Endothelial cell of umbilical vein (primary cell): ENCODE measurements at regions not wholly inside any gene's neighbourhood (a gene's known extent, or its start where the extent isn't known, plus 50 kb on each side); places are given as distances from the start of the nearest gene placed in this dataset.

ENCODE experiments used
- BruUV-seq: library from RNA; stranded (reverse); fragments of 400-500 nt; replicated peaks from 2 replicates; lab custom pipeline; 2021; lab: Mats Ljungman, UMichigan
- CTCF ChIA-PET: fragments of 300-600, 350-600 bp; sonication (Branson Sonifier 250); formaldehyde crosslinking; loops from one replicate; lab custom pipeline; 2021; ENCODE audit warnings: antibody characterized with exemption, inconsistent platforms; lab: Charles Lee
- POLR2A ChIA-PET: fragments of 300-600, 350-600 bp; sonication (Branson Sonifier 250); formaldehyde crosslinking; loops from one replicate; lab custom pipeline; 2021; ENCODE audit warnings: antibody characterized with exemption, inconsistent platforms; lab: Charles Lee
- DNase-seq: peaks from one replicate; pipeline ENCODE4 v3.0.0-alpha.2; 2011; ENCODE audit warnings: low read depth, low spot score
- FAIRE-seq: peaks from 2 replicates; lab custom pipeline; 2011; peaks lifted over from hg19 to GRCh38; lab: Jason Lieb, UNC
- H2AFZ ChIP-seq: 2 replicates; pipeline ENCODE4 v1.6.0; 2012; ENCODE audit warnings: low read depth, low read length, control low read depth, inconsistent platforms
- H3K27ac ChIP-seq: 2 replicates; pipeline ENCODE4 v1.5.1; 2011; ENCODE audit warnings: low read depth, mild to moderate bottlenecking, control low read depth, low read length, moderate library complexity; ENCODE audit not compliant: insufficient read depth
- H3K27me3 ChIP-seq, 2 experiments: 2 replicates each; pipeline versions ENCODE4 v1.6.0 to v1.6.1; 2011; ENCODE audit warnings: low read length in 2 of 2, mixed read lengths in 1 of 2; ENCODE audit not compliant: control insufficient read depth in 2 of 2, insufficient read depth in 2 of 2
- H3K36me3 ChIP-seq, 2 experiments: 2 replicates in 1 of 2; 3 replicates in 1 of 2; pipeline ENCODE4 v1.5.1; 2011; ENCODE audit warnings: low read length in 2 of 2, mild to moderate bottlenecking in 1 of 2, moderate library complexity in 1 of 2; ENCODE audit not compliant: control insufficient read depth in 2 of 2, insufficient read depth in 2 of 2; ENCODE audit errors: extremely low read depth in 1 of 2
- H3K4me1 ChIP-seq: 3 replicates; pipeline ENCODE4 v1.5.1; 2011; ENCODE audit warnings: mild to moderate bottlenecking, low read length; ENCODE audit not compliant: control insufficient read depth, insufficient read depth; ENCODE audit errors: extremely low read depth
- H3K4me2 ChIP-seq: 2 replicates; pipeline ENCODE4 v1.6.1; 2011; ENCODE audit warnings: low read length, control low read depth, mixed read lengths; ENCODE audit not compliant: insufficient read depth
- H3K4me3 ChIP-seq, 3 experiments: fragments of 200-600 bp in 1 of 3; sonication (generic), shearing (Covaris generic) in 1 of 3; replicated peaks in 1 of 3; 2 replicates each; pipeline ENCODE4 v1.5.1; 2011 to 2016; ENCODE audit warnings: control low read depth in 3 of 3, low read length in 3 of 3, mild to moderate bottlenecking in 2 of 3, inconsistent platforms in 1 of 3, low read depth in 1 of 3, moderate library complexity in 1 of 3; ENCODE audit not compliant: insufficient read depth in 1 of 3
- H3K79me2 ChIP-seq: 2 replicates; pipeline ENCODE4 v1.6.0; 2012; ENCODE audit warnings: low read length, inconsistent platforms; ENCODE audit not compliant: control insufficient read depth, insufficient read depth
- H3K9ac ChIP-seq: replicated peaks from 2 replicates; pipeline ENCODE3; 2011; ENCODE audit warnings: low read length, control low read depth; ENCODE audit not compliant: insufficient read depth; ENCODE audit errors: extremely low read depth
- H3K9me1 ChIP-seq: replicated peaks from 3 replicates; pipeline ENCODE4 v1.6.0; 2011; ENCODE audit warnings: mild to moderate bottlenecking, low read length; ENCODE audit not compliant: control insufficient read depth, insufficient read depth; ENCODE audit errors: extremely low read depth
- H3K9me3 ChIP-seq: replicated peaks from 2 replicates; pipeline ENCODE4 v1.5.1; 2012; ENCODE audit warnings: low read length, inconsistent platforms; ENCODE audit not compliant: control insufficient read depth, insufficient read depth
- H4K20me1 ChIP-seq: replicated peaks from 2 replicates; pipeline ENCODE3; 2011; ENCODE audit warnings: mild to moderate bottlenecking, low read length; ENCODE audit not compliant: control insufficient read depth, insufficient read depth; ENCODE audit errors: extremely low read depth
- EZH2 ChIP-seq: IDR thresholded peaks from 2 replicates; pipeline ENCODE4 v1.6.1; 2012; ENCODE audit warnings: borderline replicate concordance, low read depth, mild to moderate bottlenecking, moderate library complexity, low read length, inconsistent platforms; ENCODE audit not compliant: severe bottlenecking
- GATA2 ChIP-seq: IDR thresholded peaks from 2 replicates; pipeline ENCODE4 v1.7.0; 2011; ENCODE audit warnings: low read depth, mild to moderate bottlenecking, moderate library complexity, mixed read lengths, low read length; ENCODE audit not compliant: insufficient read length, insufficient read depth
- JUN ChIP-seq: IDR thresholded peaks from 2 replicates; pipeline ENCODE4 v1.6.1; 2011; ENCODE audit warnings: borderline replicate concordance, low read depth; ENCODE audit not compliant: insufficient read length, insufficient read depth
- MAX ChIP-seq: IDR thresholded peaks from 2 replicates; pipeline ENCODE4 v1.6.1; 2011; ENCODE audit not compliant: insufficient read depth, insufficient read length
- MYC ChIP-seq: IDR thresholded peaks from one replicate; pipeline ENCODE4 v1.6.1; 2011; ENCODE audit warnings: mild to moderate bottlenecking, low read depth, low read length
- POLR2A ChIP-seq: IDR thresholded peaks from 2 replicates; pipeline ENCODE4 v1.6.1; 2012; ENCODE audit warnings: low read depth, mild to moderate bottlenecking, control low read depth, low read length
- POLR2AphosphoS5 ChIP-seq: IDR thresholded peaks from 2 replicates; pipeline ENCODE4 v1.6.1; 2012; ENCODE audit warnings: low read depth, mild to moderate bottlenecking, control low read depth, low read length, moderate library complexity; ENCODE audit not compliant: insufficient read depth
- dilution Hi-C: fragments of 300-500 bp; cut with MboI; formaldehyde crosslinking; loops from one replicate; pipeline ENCODE4 v1.15.0; 2019; ENCODE audit warnings: low sequenced_read_pairs; ENCODE audit not compliant: extremely low pct_ligation_motif_present
- intact Hi-C: fragments of 100-400 bp; cut with micrococcal nuclease; formaldehyde crosslinking; loops from one replicate; pipeline ENCODE4 v1.10.0; 2022

GRCh38 chr3:28577941-28578500 lies 229.4 kb upstream of the AZI2 start:
- Histone ChIP-seq H3K79me2 (no peaks in the 10 kb centered on the region), H3K4me1 (peaks cover 2% of the 10 kb centered on the region), H3K9me3 (no peaks in the 10 kb centered on the region), H4K20me1 (no peaks in the 10 kb centered on the region), H3K9me1 (no peaks in the 10 kb centered on the region), H2AFZ (no peak overlapping the region), H3K9ac (no peak overlapping the region), H3K27ac (no peak overlapping the region), H3K27me3 (peaks cover 26 to 59% of the 10 kb centered on the region in 2 experiments), H3K4me3 (no peak overlapping the region), H3K4me2 (no peak overlapping the region), H3K36me3 (no peaks in the 10 kb centered on the region)
- intact Hi-C loops = no loop called here
- no peak for DNase-seq
- no TSS peak for BruUV-seq
- FAIRE-seq = no peak
- TF ChIP-seq JUN (no peak), POLR2AphosphoS5 (no peak)
- ChIA-PET POLR2A (no interaction called here), CTCF (no interaction called here)
- dilution Hi-C loops = no loop called here

- no peak overlapping the region for H3K4me2 ChIP-seq
- no peak overlapping the region for H3K27ac ChIP-seq
- ChIA-PET POLR2A (no interaction called here), CTCF (no interaction called here)
- no peaks in the 10 kb centered on the region for H3K36me3 ChIP-seq
- no peaks in the 10 kb centered on the region for H3K4me1 ChIP-seq
- H3K9me3 ChIP-seq = no peaks in the 10 kb centered on the region
- H3K79me2 ChIP-seq = no peaks in the 10 kb centered on the region
- TF ChIP-seq EZH2 (no peak), JUN (no peak), GATA2 (no peak), MAX (no peak), MYC (no peak), POLR2A (no peak), POLR2AphosphoS5 (no peak)
- no peaks in the 10 kb centered on the region for H3K9me1 ChIP-seq
- dilution Hi-C loops = no loop called here
- BruUV-seq = no TSS peak
- H3K9ac ChIP-seq = no peak overlapping the region
- H3K4me3 ChIP-seq = no peak overlapping the region
- no peaks in the 10 kb centered on the region for H4K20me1 ChIP-seq
- no peaks in the 10 kb centered on the region for H3K27me3 ChIP-seq
- H2AFZ ChIP-seq = no peak overlapping the region
- no peak for DNase-seq
- no peak for FAIRE-seq
- intact Hi-C loops = no loop called here
Measured at GRCh38 chr3:28586325-28586724, 237.7 kb upstream of the AZI2 start.
